Islet precursor cell (in vitro differentiated cells): ENCODE measurements at regions not wholly inside any gene's neighbourhood (a gene's known extent, or its start where the extent isn't known, plus 50 kb on each side); places are given as distances from the start of the nearest gene placed in this dataset.
"Not testable (repeated sequence)": the region's sequence is repeated elsewhere in the genome, so short reads cannot be mapped to it uniquely, and the experiment has no call there.

Experiments used
- DNase-seq: peaks from one replicate; pipeline ENCODE4 v3.0.0-alpha.2; 2018

GRCh38 chr5:100379254-100379858, 155.8 kb upstream of the FAM174A start:
- DNase-seq: not testable (repeated sequence)

GRCh38 chr5:100364757-100365478, 170.3 kb upstream of the FAM174A start:
- DNase-seq: not testable (repeated sequence)

- not testable (repeated sequence) for DNase-seq
Measured at GRCh38 chr5:100364343-100364742, 170.8 kb upstream of the FAM174A start.

- DNase-seq: not testable (repeated sequence)
Measured at GRCh38 chr5:100359998-100360397, 175.2 kb upstream of the FAM174A start.

GRCh38 chr5:100346269-100346668, 188.9 kb upstream of the FAM174A start:
- not testable (repeated sequence) for DNase-seq

GRCh38 chr5:100341485-100341884, 193.7 kb upstream of the FAM174A start:
- DNase-seq: not testable (repeated sequence)

- peak; percentile 48 for DNase-seq
Measured at GRCh38 chr5:100322483-100322882, 212.7 kb upstream of the FAM174A start.

GRCh38 chr5:100319885-100320284, 215.3 kb upstream of the FAM174A start:
- DNase-seq: no peak

- no peak for DNase-seq
Measured at GRCh38 chr5:100313657-100314056, 221.5 kb upstream of the FAM174A start.

GRCh38 chr5:100311806-100312205, 223.4 kb upstream of the FAM174A start:
- DNase-seq: no peak

- no peak for DNase-seq
Measured at GRCh38 chr5:100306000-100306399, 229.2 kb upstream of the FAM174A start.

- DNase-seq: no peak
Measured at GRCh38 chr5:100303216-100303615, 232.0 kb upstream of the FAM174A start.

GRCh38 chr5:100299261-100299660, 235.9 kb upstream of the FAM174A start:
- DNase-seq: no peak

GRCh38 chr5:100276071-100276470, 259.1 kb upstream of the FAM174A start:
- no peak for DNase-seq

- no peak for DNase-seq
Measured at GRCh38 chr5:100275631-100276030, 259.5 kb upstream of the FAM174A start.

GRCh38 chr5:100273846-100274580, 261.2 kb upstream of the FAM174A start:
- no peak for DNase-seq

GRCh38 chr5:100270023-100270771, 265.0 kb upstream of the FAM174A start:
- no peak for DNase-seq

- DNase-seq: no peak
Measured at GRCh38 chr5:100260968-100261367, 274.2 kb upstream of the FAM174A start.

- no peak for DNase-seq
Measured at GRCh38 chr5:100252944-100253343, 282.2 kb upstream of the FAM174A start.

GRCh38 chr5:100252037-100252436, 283.1 kb upstream of the FAM174A start:
- no peak for DNase-seq

- DNase-seq: no peak
Measured at GRCh38 chr5:100249884-100250269, 285.3 kb upstream of the FAM174A start.

GRCh38 chr5:100249211-100249883, 285.8 kb upstream of the FAM174A start:
- no peak for DNase-seq

- DNase-seq: no peak
Measured at GRCh38 chr5:100232736-100233135, 302.4 kb upstream of the FAM174A start.
